GM23248 (cell line): ENCODE measurements at regions not wholly inside any gene's neighbourhood (a gene's known extent, or its start where the extent isn't known, plus 50 kb on each side); places are given as distances from the start of the nearest gene placed in this dataset.

Experiments used
- EZH2 ChIP-seq: fragments of 200-600 bp; sonication (generic); IDR thresholded peaks from 2 replicates; pipeline ENCODE4 v1.6.1; 2018; ENCODE audit warnings: antibody characterized with exemption, mild to moderate bottlenecking; ENCODE audit not compliant: insufficient read depth, poor library complexity, severe bottlenecking
- EZH2phosphoT487 ChIP-seq: fragments of 200-600 bp; sonication (generic); IDR thresholded peaks from 2 replicates; pipeline ENCODE4 v1.6.1; 2018; ENCODE audit warnings: antibody characterized with exemption, moderate library complexity, mild to moderate bottlenecking, low read depth; ENCODE audit not compliant: insufficient read depth

DNA sequence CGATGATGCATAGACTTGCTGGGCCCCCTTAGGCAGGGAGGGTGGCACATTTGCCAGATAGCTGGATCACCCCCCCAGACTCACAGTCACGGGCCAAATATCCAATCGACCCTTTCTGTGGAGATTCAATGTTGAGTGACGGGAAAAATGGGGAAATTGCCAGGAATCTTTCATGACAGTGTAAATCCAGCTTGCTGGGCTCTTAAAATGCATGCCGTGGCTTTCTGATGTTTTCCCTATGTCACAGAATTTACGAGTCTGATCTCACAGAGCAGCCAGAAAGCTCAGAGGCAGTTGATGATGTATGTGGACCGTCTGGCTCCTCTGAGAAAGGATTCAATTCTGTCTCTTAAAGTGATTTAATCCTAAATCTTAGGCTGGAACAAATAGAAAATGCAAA is 150.1 kb upstream of the ZNF644 start:
- TF ChIP-seq EZH2 = no peak
- no peak for TF ChIP-seq EZH2phosphoT487
